ENCODE measurements at regions not wholly inside any gene's neighbourhood (a gene's known extent, or its start where the extent isn't known, plus 50 kb on each side); places are given as distances from the start of the nearest gene placed in this dataset.
"Not testable (repeated sequence)": the region's sequence is repeated elsewhere in the genome, so short reads cannot be mapped to it uniquely, and the experiment has no call there.

DNA sequence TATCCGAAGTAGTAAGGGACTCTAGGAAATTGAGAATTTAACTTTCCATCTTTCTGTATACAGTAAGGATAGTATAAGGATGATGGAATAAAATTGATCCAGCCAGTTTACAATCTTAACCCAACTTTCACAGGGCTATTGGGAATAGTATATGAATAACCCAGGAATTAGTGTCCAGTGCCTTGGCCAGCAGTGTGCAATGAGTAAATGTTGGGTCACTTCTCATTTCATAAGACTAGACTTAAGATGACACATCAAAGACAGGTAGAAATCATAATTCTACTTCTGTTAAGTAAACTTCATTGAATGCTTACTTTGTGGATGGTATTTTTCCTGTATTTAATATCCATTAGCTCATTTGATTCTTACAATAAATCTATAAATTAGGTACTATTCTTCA is 949.6 kb upstream of the GOT2 start:
- CTCF ChIA-PET = no interaction called here
- Mint-ChIP-seq H3K27ac (no peak overlapping the region), H3K9me3 (ENCODE audit: low read depth) (peaks cover 19% of the 10 kb centered on the region), H3K36me3 (no peaks in the 10 kb centered on the region), H3K4me3 (no peak overlapping the region), H3K4me1 (no peaks in the 10 kb centered on the region), H3K27me3 (no peaks in the 10 kb centered on the region)
- ATAC-seq = no peak
- no peak for DNase-seq

DNA sequence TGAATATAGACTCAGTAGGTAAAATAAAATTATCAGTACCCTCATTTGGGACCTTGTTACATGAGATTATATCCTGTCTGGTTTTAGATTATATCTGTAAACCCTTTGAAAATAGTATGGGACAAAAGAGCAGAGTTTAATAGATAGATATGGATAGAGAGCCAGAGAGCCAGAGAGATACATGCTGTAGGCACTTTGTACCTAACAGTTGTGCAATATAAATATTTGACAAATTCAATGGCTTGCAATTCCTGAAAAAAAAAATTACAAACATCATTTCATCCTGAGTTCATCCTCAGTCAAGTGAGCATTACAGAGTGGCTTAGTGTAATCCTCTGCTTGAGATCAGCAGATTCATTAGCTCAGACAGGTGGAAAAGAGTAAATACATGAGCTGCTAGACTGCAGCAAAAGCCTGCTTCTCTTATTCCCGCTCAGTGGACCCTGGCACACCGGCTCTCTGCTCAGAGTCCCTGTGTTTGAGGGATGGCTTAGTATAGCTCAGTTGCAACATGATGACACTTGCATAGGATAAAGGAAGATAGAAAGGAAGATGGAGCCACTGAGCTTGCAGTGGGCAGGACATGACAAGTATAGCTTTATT is 931.6 kb upstream of the GOT2 start:
- no peaks in the 10 kb centered on the region for H3K27me3 Mint-ChIP-seq
- no peak for ATAC-seq
- H3K36me3 Mint-ChIP-seq = no peaks in the 10 kb centered on the region
- H3K4me1 Mint-ChIP-seq = no peaks in the 10 kb centered on the region
- CTCF ChIA-PET = no interaction called here
- H3K4me3 Mint-ChIP-seq = no peak overlapping the region
- H3K9me3 Mint-ChIP-seq (ENCODE audit: low read depth) = peaks cover 12% of the 10 kb centered on the region
- DNase-seq = no peak
- no peak overlapping the region for H3K27ac Mint-ChIP-seq

DNA sequence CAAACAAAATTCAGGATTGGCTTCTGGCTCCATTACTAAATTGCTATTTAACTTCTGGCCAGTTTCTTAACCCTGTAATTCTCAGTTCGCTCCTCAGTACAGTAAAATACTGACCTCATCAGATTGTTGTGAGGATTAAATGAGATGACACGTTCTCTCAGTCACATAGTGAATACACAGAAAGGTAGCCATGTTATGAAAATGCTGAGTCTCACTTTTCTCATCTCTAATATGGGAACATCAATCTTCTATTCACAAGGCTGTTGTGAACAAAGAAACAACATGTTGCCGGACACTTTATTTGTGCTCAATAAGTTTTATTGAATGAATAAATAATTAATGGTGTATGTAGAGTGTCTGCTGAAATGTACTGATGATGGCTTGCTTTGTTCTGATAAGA is 924.5 kb upstream of the GOT2 start:
- peaks cover 18% of the 10 kb centered on the region for H3K9me3 Mint-ChIP-seq (ENCODE audit: low read depth)
- ATAC-seq (no peak), DNase-seq (no peak)
- no peak overlapping the region for H3K27ac Mint-ChIP-seq
- H3K36me3 Mint-ChIP-seq = no peaks in the 10 kb centered on the region
- no peak overlapping the region for H3K4me3 Mint-ChIP-seq
- CTCF ChIA-PET = no interaction called here
- no peaks in the 10 kb centered on the region for H3K4me1 Mint-ChIP-seq
- no peaks in the 10 kb centered on the region for H3K27me3 Mint-ChIP-seq

DNA sequence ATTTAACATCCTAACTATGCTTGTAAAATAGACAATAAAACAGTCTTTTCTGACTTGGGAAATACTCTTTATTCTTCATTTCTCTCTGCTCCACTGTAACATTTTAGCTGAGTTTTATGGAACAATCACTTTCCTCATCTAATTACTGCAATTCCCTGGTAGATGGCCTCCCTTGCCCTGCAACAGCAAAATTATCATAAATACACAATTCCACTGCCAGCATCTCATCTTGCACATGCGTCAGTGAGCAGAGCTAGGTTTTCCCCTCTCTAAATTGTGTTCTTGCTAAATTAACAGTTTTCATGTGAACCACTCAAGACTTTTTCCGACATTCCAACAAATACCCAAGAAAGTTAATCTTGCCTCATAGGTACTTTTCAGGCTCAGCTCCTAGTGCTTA is 920.9 kb upstream of the GOT2 start:
- H3K9me3 Mint-ChIP-seq (ENCODE audit: low read depth) = peaks cover 17% of the 10 kb centered on the region
- CTCF ChIA-PET = no interaction called here
- DNase-seq = no peak
- no peaks in the 10 kb centered on the region for H3K27me3 Mint-ChIP-seq
- ATAC-seq = no peak
- no peaks in the 10 kb centered on the region for H3K36me3 Mint-ChIP-seq
- H3K4me3 Mint-ChIP-seq = no peak overlapping the region
- H3K27ac Mint-ChIP-seq = no peak overlapping the region
- H3K4me1 Mint-ChIP-seq = no peaks in the 10 kb centered on the region

DNA sequence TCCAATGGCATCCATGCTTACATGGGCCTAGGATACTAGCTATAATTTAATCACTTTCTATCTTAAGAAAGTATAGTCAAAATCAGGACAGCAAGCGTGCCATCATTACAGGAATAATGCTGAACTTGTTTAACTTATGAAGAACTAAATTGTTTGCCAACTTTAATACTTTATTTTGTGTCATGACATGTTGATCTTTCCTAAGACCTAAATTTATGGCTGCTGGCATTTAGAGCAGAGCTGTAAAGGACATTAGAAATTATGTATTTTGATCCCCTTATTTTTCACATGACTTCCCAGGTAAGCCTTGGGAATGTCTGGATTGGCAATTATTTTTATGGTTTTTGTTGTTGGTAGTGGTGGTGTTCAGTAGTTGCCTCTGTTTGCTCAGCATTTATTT is 920.3 kb upstream of the GOT2 start:
- ATAC-seq = no peak
- Mint-ChIP-seq H3K4me3 (no peak overlapping the region), H3K27ac (no peak overlapping the region), H3K9me3 (ENCODE audit: low read depth) (peaks cover 18% of the 10 kb centered on the region), H3K4me1 (no peaks in the 10 kb centered on the region), H3K36me3 (no peaks in the 10 kb centered on the region), H3K27me3 (no peaks in the 10 kb centered on the region)
- CTCF ChIA-PET = no interaction called here
- no peak for DNase-seq

DNA sequence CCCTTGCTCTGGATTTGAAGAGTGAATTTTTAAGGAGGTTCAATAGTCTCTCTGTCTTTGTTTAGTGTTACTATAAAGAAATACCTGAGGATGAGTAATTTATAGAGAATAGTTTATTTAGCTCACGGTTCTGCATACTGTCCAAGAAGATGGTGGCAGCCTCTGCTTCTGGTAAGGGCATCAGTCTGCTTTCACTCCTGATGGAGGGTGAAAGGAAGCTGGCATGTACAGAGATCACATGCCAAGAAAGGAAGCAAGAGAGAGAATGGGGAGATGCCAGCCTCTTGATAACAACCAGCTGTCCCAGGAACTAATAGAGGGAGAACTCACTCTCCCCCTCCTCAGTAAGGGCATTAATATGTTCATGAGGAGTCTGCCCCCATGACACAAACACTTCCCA is 917.5 kb upstream of the GOT2 start:
- Mint-ChIP-seq H3K9me3 (ENCODE audit: low read depth) (peaks cover 16% of the 10 kb centered on the region), H3K27me3 (no peaks in the 10 kb centered on the region), H3K27ac (no peak overlapping the region), H3K4me3 (no peak overlapping the region), H3K4me1 (no peaks in the 10 kb centered on the region), H3K36me3 (no peaks in the 10 kb centered on the region)
- CTCF ChIA-PET = no interaction called here
- ATAC-seq (no peak), DNase-seq (no peak)

DNA sequence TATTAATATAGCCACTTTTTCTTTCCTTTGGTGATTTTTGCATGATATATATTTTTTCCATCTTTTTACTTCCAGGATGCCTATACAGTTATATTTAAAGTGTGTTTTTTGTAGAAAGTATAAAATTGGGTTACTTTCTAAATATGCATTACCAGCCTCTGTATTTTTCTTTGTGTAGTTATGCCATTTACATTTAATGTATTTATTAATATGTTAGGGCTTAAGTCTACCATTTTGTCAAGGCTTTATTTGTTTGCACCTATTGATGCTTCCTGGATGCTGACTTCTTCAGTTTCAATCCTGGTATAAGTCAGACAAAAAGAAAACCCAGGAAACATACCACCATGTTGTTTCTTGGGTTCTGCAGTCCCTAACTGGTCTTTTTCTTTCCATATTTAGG is 911.1 kb upstream of the GOT2 start:
- H3K27ac Mint-ChIP-seq = no peak overlapping the region
- peaks cover 7% of the 10 kb centered on the region for H3K9me3 Mint-ChIP-seq (ENCODE audit: low read depth)
- ATAC-seq (no peak), DNase-seq (no peak)
- no peaks in the 10 kb centered on the region for H3K4me1 Mint-ChIP-seq
- H3K36me3 Mint-ChIP-seq = no peaks in the 10 kb centered on the region
- CTCF ChIA-PET = no interaction called here
- H3K27me3 Mint-ChIP-seq = no peaks in the 10 kb centered on the region
- no peak overlapping the region for H3K4me3 Mint-ChIP-seq

DNA sequence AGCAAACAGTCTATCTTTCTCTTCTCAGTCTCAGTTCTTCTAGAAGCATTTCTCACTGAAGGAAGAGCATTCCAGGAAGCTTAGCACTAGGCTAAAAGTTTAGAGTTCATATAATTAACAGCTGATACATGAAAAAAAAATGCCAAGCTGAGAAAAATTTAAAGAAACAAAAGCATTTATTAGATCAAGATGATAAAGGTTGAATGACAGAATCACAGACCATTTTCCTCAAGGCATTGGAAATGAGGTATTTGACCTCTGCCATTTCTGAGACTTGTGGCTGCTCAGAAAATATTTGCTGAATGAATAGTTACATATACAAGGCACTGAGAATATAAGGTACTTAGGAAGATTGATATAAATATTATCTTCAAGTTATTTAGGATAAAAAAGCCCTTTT is 901.6 kb upstream of the GOT2 start:
- H3K36me3 Mint-ChIP-seq = no peaks in the 10 kb centered on the region
- no peaks in the 10 kb centered on the region for H3K4me1 Mint-ChIP-seq
- H3K27ac Mint-ChIP-seq = no peak overlapping the region
- CTCF ChIA-PET = no interaction called here
- no peak for DNase-seq
- ATAC-seq = no peak
- H3K27me3 Mint-ChIP-seq = no peaks in the 10 kb centered on the region
- no peak overlapping the region for H3K4me3 Mint-ChIP-seq
- peaks cover 17% of the 10 kb centered on the region for H3K9me3 Mint-ChIP-seq (ENCODE audit: low read depth)

DNA sequence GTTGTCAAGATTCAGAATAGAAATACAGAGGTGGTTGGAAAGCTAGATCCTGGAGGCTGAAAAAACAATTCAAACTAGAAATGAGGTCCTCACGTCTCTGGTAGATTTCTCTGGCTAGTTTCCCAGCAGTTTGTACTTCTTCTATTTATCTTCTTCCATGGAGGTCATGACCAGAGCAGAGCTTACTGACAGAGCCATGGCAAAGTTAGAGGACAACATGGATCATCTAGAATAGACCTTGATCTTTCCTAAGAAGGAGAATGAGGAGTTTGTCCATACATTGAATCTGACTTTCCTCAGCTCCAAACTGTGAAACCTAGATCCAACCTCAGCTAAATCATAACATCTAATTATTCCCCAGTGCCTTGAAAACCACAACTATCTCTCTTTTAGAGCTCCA is 900.8 kb upstream of the GOT2 start:
- no peaks in the 10 kb centered on the region for H3K4me1 Mint-ChIP-seq
- no peak overlapping the region for H3K27ac Mint-ChIP-seq
- CTCF ChIA-PET = no interaction called here
- H3K9me3 Mint-ChIP-seq (ENCODE audit: low read depth) = peaks cover 17% of the 10 kb centered on the region
- ATAC-seq (no peak), DNase-seq (no peak)
- H3K4me3 Mint-ChIP-seq = no peak overlapping the region
- no peaks in the 10 kb centered on the region for H3K27me3 Mint-ChIP-seq
- no peaks in the 10 kb centered on the region for H3K36me3 Mint-ChIP-seq

DNA sequence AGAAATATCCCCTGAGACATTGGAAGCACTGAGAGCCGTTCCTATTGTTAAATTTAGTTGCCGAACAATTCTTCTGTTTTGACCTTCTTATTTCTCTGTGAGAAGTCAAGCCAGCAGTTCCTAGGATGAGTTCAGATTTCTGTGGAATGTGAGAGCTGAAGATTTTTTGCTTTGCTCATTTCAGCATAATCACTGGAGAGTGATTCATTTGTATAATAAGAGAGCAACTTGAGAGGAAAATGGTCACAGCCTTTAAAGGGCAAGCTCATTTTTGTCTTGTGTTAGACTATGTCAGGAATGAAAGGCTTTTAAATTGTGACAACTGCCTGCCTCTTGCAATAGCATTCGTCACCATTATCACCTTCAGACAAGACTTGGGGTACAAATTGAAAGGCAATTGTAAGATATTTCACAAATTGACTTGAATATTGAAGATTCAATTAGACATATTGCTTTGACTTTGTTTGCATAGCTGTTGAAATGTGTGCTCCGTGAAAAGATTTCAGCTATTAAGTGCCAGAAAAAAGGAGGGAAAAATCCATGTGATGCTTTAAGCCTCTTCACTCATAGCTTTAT is 900.0 kb upstream of the GOT2 start:
- H3K36me3 Mint-ChIP-seq = no peaks in the 10 kb centered on the region
- H3K27ac Mint-ChIP-seq = no peak overlapping the region
- no peaks in the 10 kb centered on the region for H3K4me1 Mint-ChIP-seq
- DNase-seq (no peak), ATAC-seq (no peak)
- no peak overlapping the region for H3K4me3 Mint-ChIP-seq
- H3K27me3 Mint-ChIP-seq = no peaks in the 10 kb centered on the region
- CTCF ChIA-PET = no interaction called here
- H3K9me3 Mint-ChIP-seq (ENCODE audit: low read depth) = peaks cover 17% of the 10 kb centered on the region

DNA sequence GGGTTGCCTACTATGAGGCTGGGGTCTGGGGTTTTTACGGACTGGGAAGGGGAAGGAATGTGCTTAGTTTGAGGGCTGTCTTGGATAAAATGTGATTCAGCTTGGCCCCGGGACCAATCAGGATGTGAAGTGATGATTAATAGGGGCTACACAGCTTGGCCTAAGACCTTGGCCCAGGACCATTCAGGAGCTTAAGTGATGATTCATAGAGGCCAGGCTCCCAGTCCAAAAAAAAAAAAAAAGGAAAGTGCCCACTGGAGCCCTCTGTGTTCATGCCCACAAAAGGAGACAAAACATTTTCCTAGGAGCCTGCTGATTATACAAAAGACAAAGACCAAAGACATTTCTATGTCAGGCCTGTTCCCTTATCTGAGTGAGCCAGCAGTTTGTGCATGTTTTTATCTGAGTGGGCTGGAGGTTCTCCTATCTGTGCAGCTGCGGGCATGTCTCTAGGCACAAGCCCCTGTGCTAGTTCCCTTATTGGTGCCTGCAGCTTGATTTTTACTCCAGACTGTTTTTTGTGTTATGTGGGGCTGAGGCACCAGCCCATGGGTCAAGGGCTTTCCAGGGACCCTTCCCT is 898.2 kb upstream of the GOT2 start:
- Mint-ChIP-seq H3K27ac (no peak overlapping the region), H3K4me1 (no peaks in the 10 kb centered on the region), H3K9me3 (ENCODE audit: low read depth) (peaks cover 17% of the 10 kb centered on the region), H3K4me3 (no peak overlapping the region), H3K27me3 (no peaks in the 10 kb centered on the region), H3K36me3 (no peaks in the 10 kb centered on the region)
- ATAC-seq (no peak), DNase-seq (no peak)
- CTCF ChIA-PET = no interaction called here

DNA sequence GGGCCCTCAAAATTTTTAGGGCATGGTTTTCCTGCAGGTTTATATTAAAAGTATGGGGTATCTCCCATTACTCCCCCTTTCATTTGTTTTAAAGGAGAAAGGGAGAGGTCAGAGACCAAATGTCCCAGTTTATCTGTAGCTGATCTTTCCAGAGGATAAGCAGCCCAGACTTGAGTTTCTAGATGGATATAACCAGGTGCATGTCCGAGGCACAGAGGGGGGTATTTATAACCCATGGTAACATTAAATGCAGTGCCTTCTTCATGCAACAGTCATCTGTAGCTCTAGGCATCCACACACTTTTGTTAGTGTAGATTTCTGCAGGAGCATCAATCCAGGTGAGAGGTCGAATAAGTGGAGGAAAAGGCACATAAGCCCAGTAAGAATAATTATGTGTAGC is 890.3 kb upstream of the GOT2 start:
- ATAC-seq, H3K4me1 Mint-ChIP-seq, H3K27ac Mint-ChIP-seq, H3K27me3 Mint-ChIP-seq, DNase-seq, H3K36me3 Mint-ChIP-seq, CTCF ChIA-PET, H3K4me3 Mint-ChIP-seq: not testable (repeated sequence)
- peaks cover 14% of the 10 kb centered on the region for H3K9me3 Mint-ChIP-seq (ENCODE audit: low read depth)

DNA sequence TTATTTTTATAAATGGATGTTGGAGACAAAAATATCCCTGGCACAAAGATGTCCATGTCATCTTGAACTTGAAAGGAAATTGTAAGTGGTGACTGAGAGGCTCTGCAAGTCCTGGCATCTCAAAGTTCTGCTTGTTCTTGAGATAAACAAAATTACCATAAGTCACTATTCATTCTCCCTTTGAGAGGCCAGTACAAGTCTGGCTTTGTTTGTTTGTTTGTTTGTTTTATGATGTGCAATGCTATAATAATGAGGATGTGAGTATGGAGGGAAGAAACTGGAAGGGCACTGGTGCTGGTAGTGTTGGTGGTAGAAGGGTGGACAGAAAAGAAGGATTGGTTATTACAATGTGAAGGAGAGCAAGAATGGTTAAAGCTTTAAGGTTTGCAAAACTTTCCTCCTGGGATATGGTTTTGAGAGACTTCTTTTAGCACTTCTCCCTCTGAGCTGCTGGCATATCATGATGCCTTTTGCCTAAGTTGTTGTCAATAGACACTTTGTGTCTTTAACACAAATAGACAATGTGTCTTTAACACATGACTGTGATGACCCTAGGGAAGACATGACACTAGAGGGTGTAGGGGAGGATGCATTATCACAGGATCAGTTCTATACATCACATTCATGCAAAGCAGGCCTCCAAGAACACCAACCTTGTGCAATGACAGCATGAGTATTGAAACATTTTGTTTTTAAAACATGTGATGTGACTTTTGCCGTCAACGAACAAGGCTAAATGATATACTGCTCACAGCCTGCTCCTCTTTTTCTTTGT is 880.5 kb upstream of the GOT2 start:
- ATAC-seq (no peak), DNase-seq (no peak)
- Mint-ChIP-seq H3K27ac (no peak overlapping the region), H3K4me3 (no peak overlapping the region), H3K27me3 (no peaks in the 10 kb centered on the region), H3K36me3 (no peaks in the 10 kb centered on the region), H3K9me3 (ENCODE audit: low read depth) (peaks cover 15% of the 10 kb centered on the region), H3K4me1 (no peaks in the 10 kb centered on the region)
- CTCF ChIA-PET = no interaction called here

DNA sequence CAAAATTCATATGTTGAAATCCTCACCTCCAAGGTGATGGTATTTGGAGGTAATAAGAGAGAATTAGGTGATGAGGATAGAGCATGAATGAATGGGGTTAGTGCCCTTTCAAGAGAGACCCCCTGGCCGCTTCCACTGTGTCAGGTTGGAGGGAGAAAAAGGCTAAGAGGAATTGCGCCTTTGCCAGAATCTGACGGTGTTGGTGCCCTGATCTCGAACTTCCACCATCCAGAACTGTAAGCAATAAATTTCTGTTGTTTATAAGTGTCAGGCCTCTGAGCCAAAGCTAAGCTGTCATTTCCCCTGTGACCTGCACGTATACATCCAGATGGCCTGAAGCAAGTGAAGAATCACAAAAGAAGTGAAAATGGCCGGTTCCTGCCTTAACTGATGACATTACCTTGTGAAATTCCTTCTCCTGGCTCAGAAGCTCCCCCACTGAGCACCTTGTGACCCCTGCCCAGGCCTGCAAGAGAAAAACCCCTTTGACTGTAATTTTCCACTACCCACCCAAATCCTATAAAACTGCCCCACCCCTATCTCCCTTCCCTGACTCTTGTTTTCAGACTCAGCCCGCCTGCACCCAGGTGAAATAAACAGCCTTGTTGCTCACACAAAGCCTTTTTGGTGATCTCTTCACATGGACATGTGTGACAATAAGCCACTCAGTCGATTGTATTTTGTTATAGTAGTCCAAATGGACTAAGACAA is 878.9 kb upstream of the GOT2 start:
- CTCF ChIA-PET, H3K36me3 Mint-ChIP-seq, H3K27ac Mint-ChIP-seq, DNase-seq, H3K27me3 Mint-ChIP-seq, H3K4me3 Mint-ChIP-seq, H3K4me1 Mint-ChIP-seq, ATAC-seq: not testable (repeated sequence)
- peaks cover 15% of the 10 kb centered on the region for H3K9me3 Mint-ChIP-seq (ENCODE audit: low read depth)

Measured in activated CD8-positive, alpha-beta memory T cell treated with anti-CD3 and anti-CD28 coated beads, Interleukin-2, amount 10 ng/mL, durations not matched to agents 7 days and 5 days (primary cell).